A673 (cell line): ENCODE measurements at regions not wholly inside any gene's neighbourhood (a gene's known extent, or its start where the extent isn't known, plus 50 kb on each side); places are given as distances from the start of the nearest gene placed in this dataset.

Experiments used
- EZH2 ChIP-seq: fragments of 200-600 bp; sonication (generic); IDR thresholded peaks from 2 replicates; pipeline ENCODE4 v1.6.1; 2017; ENCODE audit warnings: borderline replicate concordance, low read depth, mild to moderate bottlenecking, mixed read lengths, antibody characterized with exemption, low read length; ENCODE audit not compliant: poor library complexity, severe bottlenecking
- TF ChIP-seq, protein P1 (sequence below): fragments of 300-800, 200-600 bp; sonication (generic); conservative IDR thresholded peaks from 2 replicates; pipeline ENCODE4 v1.5.1; 2017; ENCODE audit warnings: low read depth, mild to moderate bottlenecking, antibody characterized with exemption, low read length, moderate library complexity, mixed read lengths

DNA sequence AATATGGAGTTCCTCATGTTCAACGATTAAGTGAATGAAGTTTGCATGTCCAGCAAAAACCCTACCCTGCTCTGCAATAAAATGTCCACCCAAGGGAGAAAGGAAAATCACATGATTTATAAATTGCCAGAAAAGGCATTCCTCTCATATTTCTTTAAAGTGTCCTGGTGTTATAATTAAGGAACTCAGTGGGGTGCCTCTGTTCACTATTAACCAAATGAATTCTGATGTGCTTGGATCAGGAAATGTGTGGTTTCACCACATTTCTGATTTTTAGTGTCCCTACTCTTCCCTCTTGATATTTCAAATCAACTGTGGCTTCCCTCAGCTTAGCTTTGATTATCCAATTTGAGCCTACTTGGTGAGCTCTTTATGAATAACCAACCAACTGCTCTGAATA, 208.1 kb downstream of the PHLDA1 start:
- TF ChIP-seq, protein P1, sequence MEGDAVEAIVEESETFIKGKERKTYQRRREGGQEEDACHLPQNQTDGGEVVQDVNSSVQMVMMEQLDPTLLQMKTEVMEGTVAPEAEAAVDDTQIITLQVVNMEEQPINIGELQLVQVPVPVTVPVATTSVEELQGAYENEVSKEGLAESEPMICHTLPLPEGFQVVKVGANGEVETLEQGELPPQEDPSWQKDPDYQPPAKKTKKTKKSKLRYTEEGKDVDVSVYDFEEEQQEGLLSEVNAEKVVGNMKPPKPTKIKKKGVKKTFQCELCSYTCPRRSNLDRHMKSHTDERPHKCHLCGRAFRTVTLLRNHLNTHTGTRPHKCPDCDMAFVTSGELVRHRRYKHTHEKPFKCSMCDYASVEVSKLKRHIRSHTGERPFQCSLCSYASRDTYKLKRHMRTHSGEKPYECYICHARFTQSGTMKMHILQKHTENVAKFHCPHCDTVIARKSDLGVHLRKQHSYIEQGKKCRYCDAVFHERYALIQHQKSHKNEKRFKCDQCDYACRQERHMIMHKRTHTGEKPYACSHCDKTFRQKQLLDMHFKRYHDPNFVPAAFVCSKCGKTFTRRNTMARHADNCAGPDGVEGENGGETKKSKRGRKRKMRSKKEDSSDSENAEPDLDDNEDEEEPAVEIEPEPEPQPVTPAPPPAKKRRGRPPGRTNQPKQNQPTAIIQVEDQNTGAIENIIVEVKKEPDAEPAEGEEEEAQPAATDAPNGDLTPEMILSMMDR: no peak
- no peak for TF ChIP-seq EZH2
